GM12891 (cell line): ENCODE measurements at regions not wholly inside any gene's neighbourhood (a gene's known extent, or its start where the extent isn't known, plus 50 kb on each side); places are given as distances from the start of the nearest gene placed in this dataset.

Experiments used
- POLR2AphosphoS5 ChIP-seq: IDR thresholded peaks from 2 replicates; pipeline ENCODE4 v1.6.1; 2011; ENCODE audit warnings: low read depth, low read length, control low read depth
- TAF1 ChIP-seq: IDR thresholded peaks from 2 replicates; pipeline ENCODE4 v1.6.1; 2011; ENCODE audit warnings: low read depth, low read length, control low read depth

DNA sequence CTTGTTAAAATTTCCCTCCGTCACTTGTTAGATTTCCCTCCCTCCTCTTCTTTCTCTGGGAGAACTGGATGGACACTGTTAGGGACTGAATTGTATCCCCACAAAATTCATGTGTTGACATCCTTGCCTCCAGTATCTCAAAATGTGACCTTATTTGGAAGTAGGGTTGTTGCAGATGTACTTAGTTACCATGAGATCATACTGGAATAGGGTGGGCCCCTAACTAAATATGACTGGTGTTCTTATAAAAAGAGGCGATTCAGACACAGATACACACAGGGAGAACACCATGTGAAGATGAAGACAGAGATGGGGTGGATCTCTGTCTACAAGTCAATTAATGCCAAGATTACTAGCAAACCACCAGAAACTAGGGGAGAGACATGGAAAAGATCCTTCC lies 139.5 kb downstream of the ALDH8A1 start:
- TF ChIP-seq POLR2AphosphoS5 (no peak), TAF1 (no peak)
